ENCODE measurements at regions not wholly inside any gene's neighbourhood (a gene's known extent, or its start where the extent isn't known, plus 50 kb on each side); places are given as distances from the start of the nearest gene placed in this dataset.

DNA sequence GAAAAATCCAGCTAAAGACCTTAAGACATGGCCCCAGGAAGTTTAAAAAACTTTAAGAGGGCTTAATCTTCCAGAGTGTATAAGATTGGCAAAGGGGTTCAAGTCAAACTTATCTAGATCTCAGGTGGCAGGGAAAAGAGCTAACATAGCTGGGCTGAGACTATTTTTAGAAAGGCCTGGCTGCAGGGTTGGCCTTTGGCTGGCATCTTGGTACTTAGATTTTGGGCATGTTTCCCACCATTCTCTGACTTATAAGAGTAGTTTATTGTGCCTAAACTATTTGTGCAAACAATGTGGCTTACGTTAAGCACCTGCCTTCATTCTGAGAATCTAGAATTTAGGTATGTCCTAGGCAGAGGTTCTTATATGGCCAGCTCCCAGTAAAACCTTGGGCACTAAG, 214.0 kb upstream of the MIS18BP1 start:
- H3K36me3 ChIP-seq (ENCODE audit: insufficient read depth, low read length) = no peaks in the 10 kb centered on the region
- no peak overlapping the region for H3K4me2 ChIP-seq (ENCODE audit: low read length)
- TF ChIP-seq, protein P1, sequence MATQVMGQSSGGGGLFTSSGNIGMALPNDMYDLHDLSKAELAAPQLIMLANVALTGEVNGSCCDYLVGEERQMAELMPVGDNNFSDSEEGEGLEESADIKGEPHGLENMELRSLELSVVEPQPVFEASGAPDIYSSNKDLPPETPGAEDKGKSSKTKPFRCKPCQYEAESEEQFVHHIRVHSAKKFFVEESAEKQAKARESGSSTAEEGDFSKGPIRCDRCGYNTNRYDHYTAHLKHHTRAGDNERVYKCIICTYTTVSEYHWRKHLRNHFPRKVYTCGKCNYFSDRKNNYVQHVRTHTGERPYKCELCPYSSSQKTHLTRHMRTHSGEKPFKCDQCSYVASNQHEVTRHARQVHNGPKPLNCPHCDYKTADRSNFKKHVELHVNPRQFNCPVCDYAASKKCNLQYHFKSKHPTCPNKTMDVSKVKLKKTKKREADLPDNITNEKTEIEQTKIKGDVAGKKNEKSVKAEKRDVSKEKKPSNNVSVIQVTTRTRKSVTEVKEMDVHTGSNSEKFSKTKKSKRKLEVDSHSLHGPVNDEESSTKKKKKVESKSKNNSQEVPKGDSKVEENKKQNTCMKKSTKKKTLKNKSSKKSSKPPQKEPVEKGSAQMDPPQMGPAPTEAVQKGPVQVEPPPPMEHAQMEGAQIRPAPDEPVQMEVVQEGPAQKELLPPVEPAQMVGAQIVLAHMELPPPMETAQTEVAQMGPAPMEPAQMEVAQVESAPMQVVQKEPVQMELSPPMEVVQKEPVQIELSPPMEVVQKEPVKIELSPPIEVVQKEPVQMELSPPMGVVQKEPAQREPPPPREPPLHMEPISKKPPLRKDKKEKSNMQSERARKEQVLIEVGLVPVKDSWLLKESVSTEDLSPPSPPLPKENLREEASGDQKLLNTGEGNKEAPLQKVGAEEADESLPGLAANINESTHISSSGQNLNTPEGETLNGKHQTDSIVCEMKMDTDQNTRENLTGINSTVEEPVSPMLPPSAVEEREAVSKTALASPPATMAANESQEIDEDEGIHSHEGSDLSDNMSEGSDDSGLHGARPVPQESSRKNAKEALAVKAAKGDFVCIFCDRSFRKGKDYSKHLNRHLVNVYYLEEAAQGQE (IDR thresholded peaks at IDR 0.05; ENCODE audit: borderline replicate concordance) = no peak
- TF ChIP-seq, protein P2, sequence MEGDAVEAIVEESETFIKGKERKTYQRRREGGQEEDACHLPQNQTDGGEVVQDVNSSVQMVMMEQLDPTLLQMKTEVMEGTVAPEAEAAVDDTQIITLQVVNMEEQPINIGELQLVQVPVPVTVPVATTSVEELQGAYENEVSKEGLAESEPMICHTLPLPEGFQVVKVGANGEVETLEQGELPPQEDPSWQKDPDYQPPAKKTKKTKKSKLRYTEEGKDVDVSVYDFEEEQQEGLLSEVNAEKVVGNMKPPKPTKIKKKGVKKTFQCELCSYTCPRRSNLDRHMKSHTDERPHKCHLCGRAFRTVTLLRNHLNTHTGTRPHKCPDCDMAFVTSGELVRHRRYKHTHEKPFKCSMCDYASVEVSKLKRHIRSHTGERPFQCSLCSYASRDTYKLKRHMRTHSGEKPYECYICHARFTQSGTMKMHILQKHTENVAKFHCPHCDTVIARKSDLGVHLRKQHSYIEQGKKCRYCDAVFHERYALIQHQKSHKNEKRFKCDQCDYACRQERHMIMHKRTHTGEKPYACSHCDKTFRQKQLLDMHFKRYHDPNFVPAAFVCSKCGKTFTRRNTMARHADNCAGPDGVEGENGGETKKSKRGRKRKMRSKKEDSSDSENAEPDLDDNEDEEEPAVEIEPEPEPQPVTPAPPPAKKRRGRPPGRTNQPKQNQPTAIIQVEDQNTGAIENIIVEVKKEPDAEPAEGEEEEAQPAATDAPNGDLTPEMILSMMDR (IDR thresholded peaks at IDR 0.05; ENCODE audit: poor library complexity, severe bottlenecking) = no peak
- TF ChIP-seq MXI1 (conservative IDR thresholded peaks at IDR 0.05; ENCODE audit: poor library complexity, severe bottlenecking) = no peak
- TF ChIP-seq RAD21 (conservative IDR thresholded peaks at IDR 0.05) = no peak
- no peak for TF ChIP-seq EZH2 (IDR thresholded peaks at IDR 0.05; ENCODE audit: borderline replicate concordance, insufficient read depth, low read length, poor library complexity, severe bottlenecking)
- no peak for TF ChIP-seq EP300 (conservative IDR thresholded peaks at IDR 0.05; ENCODE audit: poor library complexity, severe bottlenecking)
- TF ChIP-seq POLR2AphosphoS5 (IDR thresholded peaks at IDR 0.05) = no peak
- TF ChIP-seq SMC3 (conservative IDR thresholded peaks at IDR 0.05; ENCODE audit: poor library complexity) = no peak
- TF ChIP-seq TAF1 (IDR thresholded peaks at IDR 0.05; ENCODE audit: low read depth) = no peak

DNA sequence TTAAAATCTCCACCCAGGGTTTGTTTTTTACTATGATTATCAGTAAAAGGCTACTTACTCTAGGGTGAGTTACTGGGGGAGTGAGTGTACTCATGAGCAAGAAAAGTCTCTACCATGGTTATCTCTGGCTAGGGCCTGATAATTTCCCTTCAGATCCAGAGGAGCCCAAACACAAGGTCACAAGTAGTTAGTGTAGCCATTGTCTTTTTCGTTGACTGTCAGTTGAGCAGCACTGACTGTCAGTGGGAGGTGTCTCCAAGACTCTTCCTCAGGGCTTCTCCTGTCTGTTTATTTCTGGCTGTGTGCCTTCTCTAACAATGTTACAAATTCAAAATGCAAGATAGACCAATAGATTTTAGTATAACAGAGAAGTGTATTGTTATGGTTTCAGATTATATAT, 181.2 kb upstream of the MIS18BP1 start:
- Histone ChIP-seq H3K27ac (ENCODE audit: low read length) (no peak overlapping the region), H3K79me2 (replicated peaks; ENCODE audit: insufficient read depth, low read length) (no peaks in the 10 kb centered on the region), H2AFZ (ENCODE audit: low read depth, low read length) (no peak overlapping the region), H3K9me2 (ENCODE audit: insufficient read depth, low read length) (no peaks in the 10 kb centered on the region), H3K9ac (ENCODE audit: low read length) (no peak overlapping the region), H4K20me1 (ENCODE audit: insufficient read depth) (no peaks in the 10 kb centered on the region), H3K4me2 (ENCODE audit: low read length) (no peak overlapping the region), H3F3A (ENCODE audit: insufficient read depth, low read length, poor library complexity, severe bottlenecking) (no peaks in the 10 kb centered on the region), H3K27me3 (ENCODE audit: insufficient read depth, low read depth, low read length) (no peaks in the 10 kb centered on the region), H3K4me3 (ENCODE audit: low read length) (no peak overlapping the region), H3K36me3 (ENCODE audit: insufficient read depth, low read length) (no peaks in the 10 kb centered on the region), H3K9me3 (ENCODE audit: low read length) (no peaks in the 10 kb centered on the region)
- TF ChIP-seq RAD21 (conservative IDR thresholded peaks at IDR 0.05) = no peak
- TF ChIP-seq, protein P1 (IDR thresholded peaks at IDR 0.05; ENCODE audit: borderline replicate concordance) = no peak
- no peak for TF ChIP-seq EP300 (conservative IDR thresholded peaks at IDR 0.05; ENCODE audit: poor library complexity, severe bottlenecking)
- TF ChIP-seq, protein P2 (IDR thresholded peaks at IDR 0.05; ENCODE audit: poor library complexity, severe bottlenecking) = no peak
- TF ChIP-seq SMC3 (conservative IDR thresholded peaks at IDR 0.05; ENCODE audit: poor library complexity) = no peak
- TF ChIP-seq MXI1 (conservative IDR thresholded peaks at IDR 0.05; ENCODE audit: poor library complexity, severe bottlenecking) = no peak
- TF ChIP-seq POLR2AphosphoS5 (IDR thresholded peaks at IDR 0.05) = no peak
- TF ChIP-seq TAF1 (IDR thresholded peaks at IDR 0.05; ENCODE audit: low read depth) = no peak
- TF ChIP-seq EZH2 (IDR thresholded peaks at IDR 0.05; ENCODE audit: borderline replicate concordance, insufficient read depth, low read length, poor library complexity, severe bottlenecking) = no peak

More for the DNA sequence above, 214.0 kb upstream of the MIS18BP1 start:
- no peaks in the 10 kb centered on the region for H3K79me2 ChIP-seq (replicated peaks; ENCODE audit: insufficient read depth, low read length)
- no peaks in the 10 kb centered on the region for H3K9me3 ChIP-seq (ENCODE audit: low read length)
- H3K9ac ChIP-seq (ENCODE audit: low read length) = no peak overlapping the region
- H2AFZ ChIP-seq (ENCODE audit: low read depth, low read length) = no peak overlapping the region
- H3K9me2 ChIP-seq (ENCODE audit: insufficient read depth, low read length) = no peaks in the 10 kb centered on the region
- no peaks in the 10 kb centered on the region for H3F3A ChIP-seq (ENCODE audit: insufficient read depth, low read length, poor library complexity, severe bottlenecking)
- no peaks in the 10 kb centered on the region for H4K20me1 ChIP-seq (ENCODE audit: insufficient read depth)
- no peaks in the 10 kb centered on the region for H3K27me3 ChIP-seq (ENCODE audit: insufficient read depth, low read depth, low read length)
- H3K4me3 ChIP-seq (ENCODE audit: low read length) = no peak overlapping the region
- H3K27ac ChIP-seq (ENCODE audit: low read length) = no peak overlapping the region

All from neural cell (in vitro differentiated cells).